Sciatic nerve (tissue), 2 donors: ENCODE measurements at regions not wholly inside any gene's neighbourhood (a gene's known extent, or its start where the extent isn't known, plus 50 kb on each side); places are given as distances from the start of the nearest gene placed in this dataset.

Source experiments
- ATAC-seq: fragments of 200-7000 bp; cut with Tn5 transposase; one replicate; pipeline ENCODE4 v1.9.1; 2020; ENCODE audit warnings: mild to moderate bottlenecking, moderate library complexity
- DNase-seq: peaks from one replicate; pipeline ENCODE4 v3.0.0-alpha.2; 2020; ENCODE audit warnings: low spot score
- intact Hi-C: fragments of 100-400 bp; cut with DNase I; formaldehyde crosslinking; loops from one replicate; pipeline ENCODE4 v1.14.2; 2022
- donor health status: DM: no; HTN: no; CAD: no.
- donor health status: DM: no; HTN: no; CAD: no.

DNA sequence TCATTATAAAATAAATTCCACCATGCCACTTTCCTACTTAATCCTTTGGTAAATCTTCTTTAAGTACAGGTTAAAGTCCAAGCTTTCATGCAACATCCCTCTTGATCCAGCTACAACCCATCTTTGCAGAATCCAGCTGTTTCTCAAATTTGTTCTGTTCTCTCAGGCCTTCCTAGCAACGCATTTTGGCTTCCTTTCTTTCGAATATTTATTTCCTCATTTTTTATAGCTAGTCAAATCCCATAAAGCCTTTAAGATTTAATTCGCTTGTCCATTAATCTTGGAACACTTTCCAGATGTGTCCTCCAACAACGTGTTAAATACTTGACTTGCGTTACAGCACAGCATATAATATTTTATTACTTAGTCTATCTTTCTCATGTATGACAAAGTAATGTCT, 600.1 kb upstream of the CHORDC1 start:
- intact Hi-C loops, result no loop called here
- ATAC-seq (no peak), DNase-seq (no peak)

DNA sequence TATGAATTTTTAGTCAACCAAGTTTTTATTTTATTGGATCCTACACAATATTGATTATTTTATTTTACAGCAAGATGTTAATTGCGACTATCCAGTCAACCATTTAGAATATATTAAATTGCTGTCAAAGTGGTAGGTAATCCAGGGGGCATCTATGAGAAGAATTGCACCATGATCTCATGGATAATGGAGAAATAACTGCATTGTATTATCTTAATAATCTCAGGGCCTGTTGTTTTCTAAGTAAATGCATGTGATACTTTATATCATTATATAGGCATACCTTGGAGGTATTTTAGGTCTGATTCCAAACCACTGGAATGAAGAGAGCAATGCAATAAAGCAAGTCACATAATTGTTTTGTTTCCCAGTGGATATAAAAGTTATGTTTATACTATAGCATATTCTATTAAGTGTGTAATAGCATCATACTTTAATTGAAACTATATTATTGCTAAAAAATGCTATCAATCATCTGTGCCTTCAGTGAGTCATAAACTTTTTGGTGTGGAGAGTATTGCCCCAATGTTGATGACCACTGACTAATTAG, 595.4 kb upstream of the CHORDC1 start:
- DNase-seq (no peak), ATAC-seq (no peak)
- intact Hi-C loops, result no loop called here

DNA sequence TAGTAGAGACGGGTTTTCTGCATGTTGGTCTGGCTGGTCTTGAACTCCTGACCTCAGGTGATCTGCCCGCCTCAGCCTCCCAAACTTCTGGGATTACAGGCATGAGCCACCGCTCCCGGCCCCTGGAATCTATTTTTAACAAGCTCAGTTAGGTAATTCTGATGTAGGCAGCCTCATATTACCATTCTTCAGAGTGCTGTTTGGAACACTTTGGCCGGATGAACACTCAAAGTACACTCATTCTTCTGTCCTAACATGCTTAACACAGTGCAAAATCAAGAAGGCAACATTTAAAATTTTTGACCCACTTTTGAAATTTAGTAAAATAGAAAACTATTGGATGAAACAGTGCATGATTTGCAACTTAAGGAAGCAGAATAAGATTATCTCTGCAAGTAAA, 586.7 kb upstream of the CHORDC1 start:
- ATAC-seq (no peak), DNase-seq (no peak)
- intact Hi-C loops, result no loop called here

DNA sequence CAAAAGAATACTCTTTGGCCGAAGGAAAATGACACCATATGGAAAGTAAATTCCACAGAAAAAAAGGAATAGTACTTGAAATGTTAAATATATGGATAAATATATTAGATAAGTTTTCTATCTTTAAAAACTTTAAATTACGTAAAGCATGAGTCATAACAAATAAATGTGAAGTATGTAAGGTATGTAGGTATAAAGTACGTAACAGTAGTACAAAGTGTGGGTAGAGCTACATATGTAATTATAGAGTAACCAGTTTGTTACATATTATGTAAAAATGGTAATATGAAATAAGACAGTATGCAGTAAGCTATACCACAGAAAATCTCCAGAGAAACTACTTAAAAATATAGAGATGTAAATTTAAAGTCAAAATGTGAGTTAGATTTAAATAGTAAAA, 582.3 kb upstream of the CHORDC1 start:
- intact Hi-C loops, result no loop called here
- DNase-seq, result no peak
- ATAC-seq, result no peak

DNA sequence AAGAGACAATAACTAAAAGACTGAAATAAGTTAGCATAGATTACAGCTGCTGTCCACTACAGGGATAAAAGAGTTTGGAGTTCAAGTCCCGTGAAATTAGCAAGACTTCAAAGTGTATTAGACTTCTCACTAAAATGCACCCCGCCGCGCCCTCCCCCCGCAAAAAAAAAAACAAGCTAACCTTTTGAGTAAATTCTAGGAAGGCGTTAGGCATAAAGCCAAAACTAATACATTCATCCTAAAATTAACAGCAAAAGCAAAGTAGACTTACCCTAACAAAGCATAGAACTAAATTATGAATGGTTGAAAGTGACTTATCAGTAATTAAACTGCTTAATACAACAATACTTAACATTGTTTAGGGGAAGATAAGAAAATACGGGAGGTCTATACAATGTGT, 581.0 kb upstream of the CHORDC1 start:
- ATAC-seq (no peak), DNase-seq (no peak)
- intact Hi-C loops, result no loop called here

DNA sequence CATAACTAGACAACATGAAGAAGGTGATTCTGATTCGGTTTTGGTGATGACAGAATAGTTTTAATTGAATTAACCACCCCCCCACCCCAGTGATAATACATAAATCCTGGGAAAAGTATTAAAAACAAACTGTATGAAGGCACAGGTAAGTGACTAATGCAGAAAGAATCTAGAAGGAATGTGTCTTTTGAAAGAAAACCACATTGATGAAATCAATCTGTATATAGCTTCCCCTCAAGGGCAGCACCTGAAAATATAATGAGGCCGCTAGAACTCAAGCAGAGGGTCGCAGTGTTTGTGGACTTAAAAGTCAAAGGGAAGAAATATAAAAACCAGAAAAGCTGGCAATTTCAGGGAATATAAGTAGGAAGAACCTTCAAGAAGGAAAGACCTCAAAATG, 580.5 kb upstream of the CHORDC1 start:
- intact Hi-C loops, result no loop called here
- DNase-seq (no peak), ATAC-seq (no peak)

- DNase-seq (no peak), ATAC-seq (no peak)
- intact Hi-C loops, result no loop called here
Observed at GRCh38 chr11:90798769-90799168, 575.9 kb upstream of the CHORDC1 start.

DNA sequence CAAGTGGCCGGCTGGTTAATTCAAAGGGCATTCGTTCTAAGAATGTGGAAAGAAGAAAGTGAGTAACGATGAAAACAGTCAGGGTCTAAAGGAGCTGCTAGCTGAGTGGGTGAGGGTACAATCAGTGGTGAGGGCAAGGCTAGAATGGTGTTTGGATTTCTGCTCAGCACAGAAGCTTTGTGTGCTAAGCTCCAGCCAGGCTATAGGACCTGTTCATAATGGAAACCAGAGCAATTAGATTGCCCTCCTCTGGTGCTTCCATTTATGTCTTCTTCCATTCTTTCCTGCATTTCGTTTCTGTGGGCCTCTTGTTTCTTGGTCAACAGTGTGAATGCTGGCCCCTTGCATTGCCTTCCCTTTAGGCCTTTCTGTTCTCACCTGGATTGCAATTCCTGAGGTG, 572.9 kb upstream of the CHORDC1 start:
- ATAC-seq, result no peak
- DNase-seq, result no peak
- intact Hi-C loops, result no loop called here

GRCh38 chr11:90788961-90789360, 566.1 kb upstream of the CHORDC1 start:
- DNase-seq, result no peak
- intact Hi-C loops, result no loop called here
- no peak for ATAC-seq

DNA sequence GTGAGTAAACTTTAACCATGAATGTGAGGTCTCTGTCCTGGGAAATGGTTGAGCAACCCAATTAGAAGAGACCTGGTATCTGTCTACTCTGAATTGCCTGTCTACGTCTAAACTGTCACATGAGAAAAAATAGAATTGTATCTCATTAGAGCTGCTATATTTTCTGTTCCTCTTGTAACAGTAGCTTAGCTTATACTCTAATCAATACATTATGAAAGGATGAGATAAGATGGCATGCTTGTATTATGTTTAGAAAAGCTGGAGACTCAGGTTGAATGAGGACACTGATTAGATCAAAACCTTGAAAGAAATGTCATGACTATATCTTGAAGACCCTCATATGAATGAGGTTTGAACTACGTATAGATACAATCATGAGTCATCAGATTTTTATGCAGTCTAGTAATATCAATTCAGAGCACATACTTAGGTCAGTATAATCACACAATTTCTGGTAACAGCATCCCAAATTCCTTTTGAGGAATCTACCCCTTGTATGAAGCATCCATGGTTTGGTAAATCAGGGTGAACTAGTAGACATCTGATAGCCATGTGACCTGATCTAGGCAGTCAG, 561.5 kb upstream of the CHORDC1 start:
- ATAC-seq (no peak), DNase-seq (no peak)
- intact Hi-C loops, result no loop called here

DNA sequence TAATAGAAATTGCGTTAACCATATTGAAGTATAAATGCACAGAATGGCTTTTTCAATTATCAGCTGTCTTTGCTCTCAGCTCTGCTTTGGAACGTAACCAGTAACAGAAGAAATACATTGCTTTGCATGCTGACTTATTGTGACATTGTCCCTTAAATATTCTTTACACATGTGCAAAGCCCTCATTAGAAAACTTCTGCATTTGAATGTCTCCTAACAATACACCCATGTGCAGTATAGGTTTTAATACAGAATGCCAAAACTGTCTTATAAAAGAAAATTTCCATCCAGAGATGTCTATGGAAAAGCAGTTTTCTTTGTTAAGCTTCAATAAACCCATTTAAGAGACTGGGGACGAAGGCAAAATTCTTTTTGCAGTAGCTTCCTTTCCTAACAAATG, 560.3 kb upstream of the CHORDC1 start:
- ATAC-seq (no peak), DNase-seq (no peak)
- intact Hi-C loops, result loop anchor here (2.0 kb wide), 1 partner anchor 58 kb away; no protein-coding TSS in a partner anchor

DNA sequence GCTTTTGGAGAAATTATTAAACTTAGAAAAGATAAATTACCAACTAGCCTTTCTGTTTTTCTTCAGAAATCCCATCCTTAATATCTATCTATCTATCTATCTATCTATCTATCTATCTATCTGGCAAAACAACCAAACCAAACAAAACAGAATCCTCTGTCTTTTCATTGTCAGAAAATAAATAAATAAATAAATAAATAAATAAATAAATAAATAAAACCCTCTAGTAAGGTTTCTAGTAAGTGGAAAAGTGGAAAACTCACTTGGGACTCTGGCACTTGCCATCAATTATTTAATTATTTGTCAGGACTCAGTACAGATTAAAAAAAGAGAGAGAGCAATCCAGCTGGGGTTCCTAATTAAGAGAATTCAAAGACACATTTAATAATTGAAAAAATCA, 556.2 kb upstream of the CHORDC1 start:
- ATAC-seq (no peak), DNase-seq (no peak)
- intact Hi-C loops, result no loop called here

GRCh38 chr11:90775567-90776165, 552.8 kb upstream of the CHORDC1 start:
- intact Hi-C loops, result no loop called here
- DNase-seq, result no peak
- no peak for ATAC-seq

DNA sequence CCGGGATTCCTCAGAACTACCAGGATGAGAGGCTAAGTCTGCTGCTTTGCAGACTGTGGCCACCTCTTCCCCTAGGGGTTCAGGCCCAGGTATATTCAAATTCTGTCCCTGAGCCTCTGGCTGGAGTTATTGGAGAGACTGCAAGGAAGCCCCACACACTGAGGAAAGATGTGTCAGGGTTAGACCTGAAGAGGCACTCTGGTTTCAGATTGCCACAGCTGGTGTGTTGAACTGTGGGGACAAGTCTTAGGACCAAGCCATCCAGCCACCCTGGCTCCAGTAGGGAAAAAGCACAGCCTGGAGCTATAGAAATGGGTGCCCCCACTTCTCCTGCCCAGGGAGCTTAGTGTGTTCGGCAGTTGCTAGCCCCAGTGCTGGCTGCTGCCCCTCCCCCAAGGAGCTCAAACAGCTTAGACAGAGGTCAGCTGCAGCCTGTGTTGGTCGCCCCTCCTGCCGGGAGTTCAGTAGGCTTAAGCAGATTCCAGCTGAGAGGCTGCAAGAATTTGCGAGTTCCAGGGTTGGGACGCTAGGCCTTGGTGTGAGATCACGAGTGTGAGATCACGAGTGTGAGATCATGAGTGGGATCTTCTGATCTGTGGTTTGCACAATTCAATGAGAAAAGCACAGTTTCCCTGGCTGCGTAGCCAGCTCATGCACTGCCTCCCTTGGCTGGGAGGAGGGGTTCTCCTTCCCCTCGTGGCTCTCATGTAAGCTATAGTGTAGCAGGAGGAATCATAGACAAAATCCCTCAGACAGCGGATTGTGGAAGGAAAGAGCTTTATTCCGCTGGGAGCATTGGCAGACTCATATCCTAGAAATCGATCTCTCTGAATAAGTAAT, 552.1 kb upstream of the CHORDC1 start:
- intact Hi-C loops, result no loop called here
- DNase-seq (no peak), ATAC-seq (no peak)

DNA sequence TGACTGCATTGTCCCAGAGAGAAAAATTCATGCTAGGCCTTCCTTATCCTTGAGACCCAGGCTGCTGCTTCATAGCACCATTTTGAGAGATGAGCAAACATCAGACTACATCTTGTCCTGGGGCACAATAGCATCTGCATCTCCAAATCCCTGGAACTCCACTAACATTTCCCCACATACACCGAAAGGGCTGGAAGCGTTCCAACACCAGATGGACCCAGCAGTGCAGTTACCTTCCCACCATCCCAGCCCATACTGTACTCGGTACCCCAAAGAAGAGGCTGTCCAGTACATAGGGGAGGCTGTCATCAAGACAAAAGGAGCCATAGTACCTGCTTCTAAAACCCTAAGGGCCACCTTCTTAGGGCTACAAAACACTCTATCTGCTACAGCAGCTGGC, 547.2 kb upstream of the CHORDC1 start:
- intact Hi-C loops, result no loop called here
- DNase-seq (no peak), ATAC-seq (no peak)

- no peak for DNase-seq
- no peak for ATAC-seq
- intact Hi-C loops, result no loop called here
Observed at GRCh38 chr11:90766121-90766520, 543.3 kb upstream of the CHORDC1 start.

DNA sequence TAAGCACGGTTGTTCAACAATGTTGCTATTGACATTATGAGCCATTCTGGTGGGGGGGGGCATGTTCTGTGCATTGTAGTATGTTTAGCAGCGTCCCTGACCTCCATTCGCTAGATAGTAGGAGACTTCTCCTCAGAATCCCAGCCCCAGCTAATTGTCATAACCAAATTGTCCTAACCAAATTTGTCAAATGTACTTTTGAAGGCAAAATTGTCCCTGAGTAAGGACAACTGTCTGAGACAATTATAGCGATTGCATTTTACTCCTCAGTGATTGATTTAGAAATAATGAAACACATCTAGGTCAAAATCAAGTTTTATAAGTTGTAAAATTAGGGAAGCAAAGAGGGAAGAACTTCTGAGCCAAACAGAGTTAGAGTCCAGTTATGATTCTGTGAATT, 541.8 kb upstream of the CHORDC1 start:
- intact Hi-C loops, result no loop called here
- DNase-seq (no peak), ATAC-seq (no peak)

DNA sequence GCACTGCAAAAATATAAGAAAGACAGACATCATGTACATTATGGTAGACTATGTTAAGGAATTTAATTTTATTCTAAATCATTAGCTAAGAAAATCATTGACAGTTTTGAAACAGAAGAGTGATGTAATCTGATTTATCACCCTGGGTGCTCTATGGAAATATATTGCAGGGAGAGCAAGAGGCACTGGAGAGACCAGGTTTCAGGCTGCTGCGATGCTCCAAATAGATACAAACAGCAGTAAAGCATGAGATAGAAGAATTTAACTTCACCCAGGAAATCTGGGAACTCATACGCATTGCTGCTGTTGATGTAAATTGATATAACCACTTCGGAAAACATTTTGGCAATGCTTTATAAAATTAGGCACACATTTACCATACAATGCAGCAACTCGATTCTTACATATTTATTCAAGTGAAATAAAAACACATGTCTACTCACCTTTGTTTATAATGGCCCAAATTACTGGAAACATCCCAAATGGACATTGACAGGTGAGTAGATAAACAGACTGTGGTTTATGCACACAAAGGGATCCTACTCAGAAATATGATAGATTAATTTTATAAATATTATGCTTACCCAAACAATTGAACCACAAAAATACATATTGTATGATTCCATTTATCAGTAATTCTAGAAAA, 535.1 kb upstream of the CHORDC1 start:
- ATAC-seq (no peak), DNase-seq (no peak)
- intact Hi-C loops, result no loop called here

- no peak for DNase-seq
- intact Hi-C loops, result no loop called here
- ATAC-seq, result no peak
Observed at GRCh38 chr11:90756617-90757016, 533.8 kb upstream of the CHORDC1 start.

- ATAC-seq, result no peak
- intact Hi-C loops, result no loop called here
- DNase-seq, result no peak
Observed at GRCh38 chr11:90753546-90753945, 530.7 kb upstream of the CHORDC1 start.
